ENCODE measurements at regions not wholly inside any gene's neighbourhood (a gene's known extent, or its start where the extent isn't known, plus 50 kb on each side); places are given as distances from the start of the nearest gene placed in this dataset.

DNA sequence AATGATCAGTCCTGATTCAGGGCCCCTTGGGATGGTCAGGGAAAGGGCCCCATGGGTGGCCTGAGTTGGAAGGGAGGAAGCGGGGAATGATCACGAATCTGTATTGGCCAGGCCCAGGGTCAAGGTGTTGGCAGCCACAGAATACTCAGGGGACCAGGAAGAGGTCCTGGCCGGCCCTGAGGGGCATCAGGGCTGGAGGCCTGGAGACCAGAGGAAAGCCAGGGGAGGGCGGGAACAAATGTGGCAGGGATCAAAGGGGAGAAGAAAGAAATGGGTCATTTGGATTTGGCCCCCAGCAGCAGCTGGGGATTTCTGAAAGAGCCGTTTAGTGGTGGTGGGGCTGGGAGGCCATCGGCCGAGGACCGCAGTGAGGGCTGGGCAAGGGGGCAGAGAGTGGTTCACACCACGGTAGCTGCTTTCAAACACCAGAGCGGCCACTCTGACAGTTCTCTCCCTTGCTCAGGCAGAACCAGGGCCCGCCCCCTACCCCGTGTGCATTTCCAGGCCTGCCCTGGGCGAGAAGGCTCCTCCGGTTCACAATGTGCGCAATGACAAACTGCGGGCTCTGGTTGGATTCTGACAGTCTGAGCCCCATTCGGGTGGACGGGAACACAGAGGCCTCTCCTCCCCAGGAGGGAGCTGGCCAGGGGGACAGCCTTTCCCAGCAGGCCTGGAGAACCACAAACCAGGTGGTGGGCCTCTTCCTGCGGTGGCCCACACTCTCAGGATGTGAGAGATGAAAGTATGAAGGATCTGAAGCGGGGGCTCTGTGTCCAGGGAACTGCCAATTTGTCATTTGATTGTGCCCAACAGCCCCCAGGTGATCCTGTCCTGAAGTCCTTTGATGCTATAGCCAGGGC, 220.3 kb upstream of the IER5L start:
- Mint-ChIP-seq H3K36me3 (ENCODE audit: low read depth) (no peaks in the 10 kb centered on the region), H3K27me3 (no peaks in the 10 kb centered on the region), H3K27ac (no peak overlapping the region), H3K9me3 (ENCODE audit: low read depth) (no peaks in the 10 kb centered on the region), H3K4me1 (peaks cover 4% of the 10 kb centered on the region), H3K4me3 (no peak overlapping the region)
- intact Hi-C loops (cut with DNase I, micrococcal nuclease) = no loop called here
- no peak for DNase-seq
- POLR2A ChIA-PET = no interaction called here
- CTCF ChIA-PET = no interaction called here
- ATAC-seq = no peak

DNA sequence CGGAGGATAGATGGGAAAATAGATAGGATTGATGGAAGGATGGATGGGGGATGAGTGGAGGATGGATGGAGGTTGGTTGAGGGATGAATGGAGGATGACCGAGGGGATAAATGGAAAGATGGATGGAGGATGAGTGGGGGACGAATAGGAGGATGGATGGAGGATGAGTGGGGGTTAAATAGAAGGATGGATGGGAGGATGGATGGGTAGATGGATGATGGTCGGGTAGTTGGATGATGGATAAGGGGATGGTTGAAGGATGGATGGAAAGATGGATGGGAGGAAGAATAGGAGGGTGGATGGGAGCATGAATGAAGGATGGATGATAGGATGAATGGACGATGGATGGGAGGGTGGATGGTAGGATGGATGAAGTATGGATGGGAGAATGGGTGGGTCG, 219.3 kb upstream of the IER5L start:
- Mint-ChIP-seq H3K27me3 (no peaks in the 10 kb centered on the region), H3K4me3 (no peak overlapping the region), H3K4me1 (peaks cover 2% of the 10 kb centered on the region), H3K9me3 (ENCODE audit: low read depth) (no peaks in the 10 kb centered on the region), H3K36me3 (ENCODE audit: low read depth) (no peaks in the 10 kb centered on the region), H3K27ac (no peak overlapping the region)
- CTCF ChIA-PET = no interaction called here
- intact Hi-C loops (cut with DNase I, micrococcal nuclease) = no loop called here
- no peak for DNase-seq
- ATAC-seq = no peak
- POLR2A ChIA-PET = no interaction called here

DNA sequence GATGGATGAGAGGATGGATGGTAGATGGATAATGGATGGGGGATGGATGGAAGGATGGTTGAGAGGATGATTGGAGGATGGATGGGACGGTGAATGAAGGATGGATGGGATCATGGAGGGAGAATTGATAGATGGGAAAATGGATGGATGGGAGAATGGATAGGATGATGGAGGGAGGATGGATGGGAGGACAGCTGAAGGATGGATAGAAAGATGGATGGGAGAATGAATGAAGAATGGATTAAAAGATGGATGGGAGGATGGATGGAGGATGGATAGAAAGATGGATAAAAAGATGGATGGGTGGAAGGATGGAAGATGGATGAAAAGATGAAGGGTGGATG, 218.3 kb upstream of the IER5L start:
- no peak for ATAC-seq
- Mint-ChIP-seq H3K9me3 (ENCODE audit: low read depth) (no peaks in the 10 kb centered on the region), H3K27ac (no peak overlapping the region), H3K4me3 (no peak overlapping the region), H3K27me3 (no peaks in the 10 kb centered on the region), H3K4me1 (no peaks in the 10 kb centered on the region), H3K36me3 (ENCODE audit: low read depth) (no peaks in the 10 kb centered on the region)
- DNase-seq = no peak
- intact Hi-C loops (cut with DNase I, micrococcal nuclease) = no loop called here
- POLR2A ChIA-PET = no interaction called here
- CTCF ChIA-PET = no interaction called here

DNA sequence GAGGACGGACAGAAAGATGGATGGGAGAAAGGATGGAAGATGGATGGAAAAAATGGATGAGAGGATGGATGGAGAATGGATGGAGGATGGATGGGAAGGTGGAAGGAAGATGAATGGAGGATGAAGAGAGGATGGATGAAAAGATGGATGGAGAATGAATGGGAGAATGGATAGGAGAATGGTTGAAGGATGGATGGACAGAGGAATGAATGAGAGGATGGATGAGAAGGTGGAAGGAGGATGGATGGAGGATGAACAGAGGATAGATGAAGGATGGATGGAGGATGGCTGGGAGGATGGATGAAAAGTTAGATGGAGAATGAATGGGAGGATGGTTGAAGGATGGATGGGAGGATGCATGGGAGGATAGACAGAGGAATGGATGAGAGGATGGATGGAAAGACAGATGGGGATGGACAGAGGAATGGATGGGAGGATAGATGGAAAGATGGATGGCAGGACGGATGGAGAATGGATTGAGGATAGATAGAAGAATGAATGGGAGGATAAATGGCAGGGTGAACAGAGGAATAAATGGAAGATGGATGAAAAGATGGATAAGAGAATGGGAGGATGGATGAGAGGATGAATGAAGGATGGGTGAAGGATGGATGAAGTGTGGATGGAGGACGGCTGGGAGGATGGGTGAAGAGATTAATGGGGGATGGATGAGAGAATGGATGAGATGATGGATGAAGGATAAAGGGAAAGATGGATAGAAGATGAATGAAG, 217.7 kb upstream of the IER5L start:
- POLR2A ChIA-PET = no interaction called here
- H3K27ac Mint-ChIP-seq = no peak overlapping the region
- H3K27me3 Mint-ChIP-seq = no peaks in the 10 kb centered on the region
- no peaks in the 10 kb centered on the region for H3K9me3 Mint-ChIP-seq (ENCODE audit: low read depth)
- no peak overlapping the region for H3K4me3 Mint-ChIP-seq
- intact Hi-C loops (cut with DNase I, micrococcal nuclease) = no loop called here
- no peaks in the 10 kb centered on the region for H3K36me3 Mint-ChIP-seq (ENCODE audit: low read depth)
- ATAC-seq (no peak), DNase-seq (no peak)
- no peaks in the 10 kb centered on the region for H3K4me1 Mint-ChIP-seq
- CTCF ChIA-PET = no interaction called here

- H3K27ac Mint-ChIP-seq = no peak overlapping the region
- intact Hi-C loops (cut with DNase I, micrococcal nuclease) = no loop called here
Measured at GRCh38 chr9:129394886-129395279, 216.8 kb upstream of the IER5L start.

DNA sequence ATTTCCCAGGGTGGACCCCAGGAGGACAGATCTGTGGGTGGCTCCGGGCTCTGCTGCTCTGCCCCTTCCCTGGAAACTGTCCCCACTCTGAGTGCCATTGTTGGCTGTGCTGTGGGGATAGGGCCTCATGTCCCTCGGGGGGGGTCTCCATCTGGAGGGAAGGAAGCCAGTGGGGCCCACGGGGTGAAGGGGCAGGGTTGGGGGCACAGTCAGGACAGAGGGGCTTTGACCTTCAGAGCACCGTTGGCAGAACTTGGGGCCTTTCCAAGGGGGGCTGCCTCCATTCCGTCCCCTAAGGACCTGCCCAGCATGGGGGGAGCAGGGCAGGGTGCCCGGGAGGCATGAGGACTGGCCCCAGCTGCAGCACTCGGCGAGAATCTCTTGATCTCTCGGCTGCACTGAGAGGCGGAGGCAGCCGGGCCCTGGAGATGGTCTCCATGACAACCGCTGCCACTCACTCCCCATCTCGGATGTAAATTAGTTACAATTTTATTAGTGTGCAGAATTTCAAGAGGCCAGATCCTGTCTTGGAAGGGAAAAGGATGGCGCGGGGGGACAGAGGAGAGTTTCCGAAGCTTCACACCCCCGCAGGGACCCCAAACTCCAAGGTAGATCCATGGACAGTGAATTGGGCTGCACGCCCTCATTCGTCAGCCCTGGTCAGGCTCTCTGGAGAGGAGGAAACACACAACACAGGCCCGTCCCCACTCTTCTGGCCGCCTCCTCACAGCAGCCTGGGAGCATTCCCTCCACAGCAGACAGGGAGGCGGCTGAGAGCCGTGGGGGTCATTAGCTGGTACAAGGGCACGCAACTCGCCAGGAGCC, 216.2 kb upstream of the IER5L start:
- Mint-ChIP-seq H3K9me3 (ENCODE audit: low read depth) (no peaks in the 10 kb centered on the region), H3K27me3 (no peaks in the 10 kb centered on the region), H3K27ac (no peak overlapping the region), H3K4me3 (no peak overlapping the region), H3K36me3 (ENCODE audit: low read depth) (no peaks in the 10 kb centered on the region), H3K4me1 (no peaks in the 10 kb centered on the region)
- no peak for DNase-seq
- no peak for ATAC-seq
- intact Hi-C loops (cut with DNase I, micrococcal nuclease) = no loop called here
- ChIA-PET CTCF (no interaction called here), POLR2A (no interaction called here)

More at GRCh38 chr9:129394886-129395279, 216.8 kb upstream of the IER5L start:
- Mint-ChIP-seq H3K9me3 (ENCODE audit: low read depth) (no peaks in the 10 kb centered on the region), H3K4me1 (no peaks in the 10 kb centered on the region), H3K36me3 (ENCODE audit: low read depth) (no peaks in the 10 kb centered on the region), H3K4me3 (no peak overlapping the region), H3K27me3 (no peaks in the 10 kb centered on the region)
- DNase-seq = no peak
- no peak for ATAC-seq
- ChIA-PET CTCF (no interaction called here), POLR2A (no interaction called here)

GRCh38 chr9:129393064-129393463, 215.0 kb upstream of the IER5L start:
- no peaks in the 10 kb centered on the region for H3K4me1 Mint-ChIP-seq
- ChIA-PET POLR2A (no interaction called here), CTCF (no interaction called here)
- no peak overlapping the region for H3K4me3 Mint-ChIP-seq
- no peak for DNase-seq
- H3K36me3 Mint-ChIP-seq (ENCODE audit: low read depth) = no peaks in the 10 kb centered on the region
- intact Hi-C loops (cut with DNase I, micrococcal nuclease) = no loop called here
- no peaks in the 10 kb centered on the region for H3K27me3 Mint-ChIP-seq
- no peak for ATAC-seq
- H3K9me3 Mint-ChIP-seq (ENCODE audit: low read depth) = no peaks in the 10 kb centered on the region
- no peak overlapping the region for H3K27ac Mint-ChIP-seq

DNA sequence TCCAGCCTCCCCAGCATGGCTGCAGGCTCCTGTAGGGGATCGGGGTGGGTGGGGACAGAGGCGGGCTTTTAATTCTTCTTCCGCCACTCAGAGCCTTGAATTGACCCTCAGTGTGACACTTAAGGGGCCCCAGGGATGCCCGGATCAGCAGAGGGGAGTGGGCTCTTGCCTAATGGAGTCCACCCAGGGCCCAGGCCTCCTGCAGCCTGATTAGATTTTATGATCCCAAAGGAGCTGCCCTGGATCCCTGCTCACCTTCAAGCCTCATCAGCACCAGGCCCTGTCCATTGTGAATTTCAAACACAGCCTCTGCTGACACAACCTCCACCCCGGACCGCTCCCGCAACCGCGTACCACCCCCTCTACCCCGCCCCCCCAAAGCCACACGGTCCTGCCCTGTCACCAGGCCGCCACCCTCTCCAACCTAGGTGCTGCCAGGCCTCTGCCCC, 214.1 kb upstream of the IER5L start:
- POLR2A ChIA-PET = no interaction called here
- ATAC-seq (no peak), DNase-seq (no peak)
- no peak overlapping the region for H3K27ac Mint-ChIP-seq
- H3K27me3 Mint-ChIP-seq = no peaks in the 10 kb centered on the region
- H3K36me3 Mint-ChIP-seq (ENCODE audit: low read depth) = no peaks in the 10 kb centered on the region
- H3K4me1 Mint-ChIP-seq = no peaks in the 10 kb centered on the region
- intact Hi-C loops (cut with DNase I, micrococcal nuclease) = no loop called here
- CTCF ChIA-PET = no interaction called here
- no peak overlapping the region for H3K4me3 Mint-ChIP-seq
- no peaks in the 10 kb centered on the region for H3K9me3 Mint-ChIP-seq (ENCODE audit: low read depth)

- ATAC-seq (no peak), DNase-seq (no peak)
- ChIA-PET POLR2A (no interaction called here), CTCF (no interaction called here)
- intact Hi-C loops (cut with DNase I, micrococcal nuclease) = no loop called here
- no peaks in the 10 kb centered on the region for H3K27me3 Mint-ChIP-seq
- H3K36me3 Mint-ChIP-seq (ENCODE audit: low read depth) = no peaks in the 10 kb centered on the region
- H3K4me3 Mint-ChIP-seq = no peak overlapping the region
- no peaks in the 10 kb centered on the region for H3K4me1 Mint-ChIP-seq
- no peaks in the 10 kb centered on the region for H3K9me3 Mint-ChIP-seq (ENCODE audit: low read depth)
- no peak overlapping the region for H3K27ac Mint-ChIP-seq
Measured at GRCh38 chr9:129391221-129391661, 213.2 kb upstream of the IER5L start.

DNA sequence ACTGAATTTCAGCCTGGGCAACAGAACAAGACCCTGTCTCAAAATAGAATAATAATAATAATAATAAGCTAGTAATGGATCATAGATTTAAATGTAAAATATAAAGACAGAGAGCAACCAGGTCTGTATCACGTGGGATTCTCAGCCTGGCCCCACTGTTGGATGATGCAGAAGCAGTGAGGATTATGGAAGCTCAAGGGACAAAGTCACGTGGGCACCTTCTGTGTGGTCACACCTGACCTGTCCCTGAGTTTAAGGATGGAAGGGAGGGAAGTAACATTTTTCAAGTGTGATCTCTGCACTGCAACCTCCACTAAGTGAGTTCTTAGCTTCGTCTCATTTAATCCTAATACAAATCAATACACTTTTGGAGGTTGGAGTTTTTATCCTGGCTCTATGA, 212.5 kb upstream of the IER5L start:
- intact Hi-C loops (cut with DNase I, micrococcal nuclease) = no loop called here
- ATAC-seq (no peak), DNase-seq (no peak)
- Mint-ChIP-seq H3K4me3 (no peak overlapping the region), H3K27ac (no peak overlapping the region), H3K9me3 (ENCODE audit: low read depth) (no peaks in the 10 kb centered on the region), H3K4me1 (no peaks in the 10 kb centered on the region), H3K36me3 (ENCODE audit: low read depth) (no peaks in the 10 kb centered on the region), H3K27me3 (no peaks in the 10 kb centered on the region)
- POLR2A ChIA-PET = no interaction called here
- CTCF ChIA-PET = interaction anchor here (1.1 kb wide), 1 partner anchor 250 kb away, joined by 3 read pairs; no protein-coding TSS in a partner anchor

GRCh38 chr9:129387822-129388221, 209.8 kb upstream of the IER5L start:
- Mint-ChIP-seq H3K27me3 (no peaks in the 10 kb centered on the region), H3K9me3 (ENCODE audit: low read depth) (no peaks in the 10 kb centered on the region), H3K27ac (no peak overlapping the region), H3K36me3 (ENCODE audit: low read depth) (no peaks in the 10 kb centered on the region), H3K4me1 (peaks cover 8% of the 10 kb centered on the region), H3K4me3 (no peak overlapping the region)
- no peak for ATAC-seq
- no peak for DNase-seq
- intact Hi-C loops (cut with DNase I, micrococcal nuclease) = no loop called here
- ChIA-PET POLR2A (no interaction called here), CTCF (interaction anchor here (0.6 to 0.8 kb wide), 2 partner anchors 172 to 223 kb away, joined by 3 read pairs; no protein-coding TSS in a partner anchor)

DNA sequence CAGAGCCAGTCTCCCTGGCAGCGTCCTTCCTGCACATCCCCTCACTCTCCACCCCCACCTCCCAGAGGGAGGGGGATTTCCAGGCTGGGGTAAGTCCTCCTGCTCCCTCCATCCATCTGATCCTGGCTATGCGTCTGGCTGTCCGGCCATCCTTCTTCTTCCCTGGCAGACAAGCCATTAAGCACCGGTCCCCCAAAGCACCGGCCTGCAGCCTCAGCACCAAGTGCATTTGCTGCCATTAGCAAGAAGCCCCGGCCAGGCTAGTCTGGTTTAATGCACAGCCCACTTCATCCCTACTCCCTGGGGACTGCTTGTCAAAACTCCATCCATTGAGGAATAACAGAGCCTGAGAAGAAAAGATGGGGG, 208.7 kb upstream of the IER5L start:
- Mint-ChIP-seq H3K36me3 (ENCODE audit: low read depth) (no peaks in the 10 kb centered on the region), H3K9me3 (ENCODE audit: low read depth) (no peaks in the 10 kb centered on the region), H3K4me1 (peaks cover 8% of the 10 kb centered on the region), H3K4me3 (no peak overlapping the region), H3K27me3 (no peaks in the 10 kb centered on the region), H3K27ac (no peak overlapping the region)
- DNase-seq (no peak), ATAC-seq (no peak)
- intact Hi-C loops (cut with DNase I, micrococcal nuclease) = no loop called here
- CTCF ChIA-PET = interaction anchor here (0.8 kb wide), 1 partner anchor 173 kb away, joined by 3 read pairs; no protein-coding TSS in a partner anchor
- POLR2A ChIA-PET = no interaction called here
